ENCODE measurements at regions not wholly inside any gene's neighbourhood (a gene's known extent, or its start where the extent isn't known, plus 50 kb on each side); places are given as distances from the start of the nearest gene placed in this dataset.

DNA sequence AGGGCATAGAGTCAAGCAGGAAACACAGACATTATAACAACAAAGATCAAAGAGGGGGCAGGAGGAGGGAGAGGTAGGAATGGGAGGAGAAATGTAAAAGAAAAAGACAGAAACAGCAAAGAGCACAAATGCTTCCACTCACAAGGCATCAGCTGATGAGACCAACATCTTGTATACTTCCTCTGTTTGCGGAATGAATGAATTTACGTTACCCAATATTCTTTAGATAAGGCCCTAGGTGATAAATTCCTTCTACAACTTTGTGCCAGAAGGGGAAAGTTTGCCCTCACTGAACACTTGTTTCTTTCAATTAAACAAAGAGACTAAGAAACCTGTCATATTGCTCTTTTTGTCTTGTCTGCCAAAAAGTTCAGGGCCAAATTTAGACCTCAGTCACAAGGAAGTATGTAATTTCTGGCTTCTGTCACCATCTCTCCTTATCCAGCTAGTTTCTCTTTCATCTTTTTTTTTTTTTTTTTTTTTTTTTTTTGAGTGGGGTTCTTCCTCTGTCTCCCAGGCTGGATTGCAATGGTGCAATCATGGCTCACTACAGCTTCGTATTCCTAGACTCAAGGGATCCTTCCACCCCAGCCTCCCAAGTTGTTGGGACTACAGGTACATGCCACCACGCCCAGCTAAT is 116.4 kb upstream of the NANOS1 start:
- no peaks in the 10 kb centered on the region for H3K4me1 ChIP-seq (ENCODE audit: control insufficient read depth in 4 of 4, insufficient read depth in 4 of 4, low read length in 3 of 4)
- H3K36me3 ChIP-seq (ENCODE audit: control insufficient read depth in 4 of 4, insufficient read depth in 3 of 4, low read depth in 1 of 4, low read length in 3 of 4) = no peaks in the 10 kb centered on the region
- 80% methylated on average over 4 of the region's 4 CpGs for WGBS
- TF ChIP-seq RAD21 (IDR thresholded peaks at IDR 0.05) (no peak), HNF4A (conservative IDR thresholded peaks at IDR 0.05) (no peak), YY1 (IDR thresholded peaks at IDR 0.05) (no peak), CTCF (IDR thresholded peaks at IDR 0.05; ENCODE audit: low read depth, low read length, missing input control) (no peak), EGR1 (IDR thresholded peaks at IDR 0.05; ENCODE audit: low read depth in 2 of 2) (no peak), FOXA2 (IDR thresholded peaks at IDR 0.05) (no peak), SP1 (IDR thresholded peaks at IDR 0.05) (no peak), GABPA (IDR thresholded peaks at IDR 0.05 in 1 of 2, conservative IDR thresholded peaks at IDR 0.05 in 1 of 2) (no peak), HNF4G (IDR thresholded peaks at IDR 0.05) (no peak), NR2F2 (IDR thresholded peaks at IDR 0.05) (no peak), JUND (IDR thresholded peaks at IDR 0.05) (no peak), TAF1 (conservative IDR thresholded peaks at IDR 0.05) (no peak), RXRA (IDR thresholded peaks at IDR 0.05) (no peak), ZBTB33 (IDR thresholded peaks at IDR 0.05) (no peak), REST (IDR thresholded peaks at IDR 0.05) (no peak), FOXA1 (IDR thresholded peaks at IDR 0.05) (no peak)
- TF ChIP-seq, protein P1, sequence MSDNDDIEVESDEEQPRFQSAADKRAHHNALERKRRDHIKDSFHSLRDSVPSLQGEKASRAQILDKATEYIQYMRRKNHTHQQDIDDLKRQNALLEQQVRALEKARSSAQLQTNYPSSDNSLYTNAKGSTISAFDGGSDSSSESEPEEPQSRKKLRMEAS (IDR thresholded peaks at IDR 0.05) = no peak
- TF ChIP-seq, protein P2, sequence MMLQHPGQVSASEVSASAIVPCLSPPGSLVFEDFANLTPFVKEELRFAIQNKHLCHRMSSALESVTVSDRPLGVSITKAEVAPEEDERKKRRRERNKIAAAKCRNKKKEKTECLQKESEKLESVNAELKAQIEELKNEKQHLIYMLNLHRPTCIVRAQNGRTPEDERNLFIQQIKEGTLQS (IDR thresholded peaks at IDR 0.05) = no peak
- H3K9ac ChIP-seq (ENCODE audit: low read depth in 1 of 2, low read length in 2 of 2) = no peak overlapping the region
- H3K27ac ChIP-seq (ENCODE audit: low read depth in 1 of 2, low read length in 2 of 2) = no peak overlapping the region
- no peaks in the 10 kb centered on the region for H3K27me3 ChIP-seq (ENCODE audit: control insufficient read depth in 4 of 4, insufficient read depth in 4 of 4, low read length in 3 of 4)
- no peak overlapping the region for H3K4me3 ChIP-seq (ENCODE audit: low read depth in 1 of 3, low read length in 3 of 3)
- DNase-seq (ENCODE audit: low spot score) = no peak
- no peaks in the 10 kb centered on the region for H3K9me3 ChIP-seq (ENCODE audit: control insufficient read depth in 4 of 4, low read length in 3 of 4)
